Smooth muscle cell (in vitro differentiated cells): ENCODE measurements at regions not wholly inside any gene's neighbourhood (a gene's known extent, or its start where the extent isn't known, plus 50 kb on each side); places are given as distances from the start of the nearest gene placed in this dataset.

Experiments
- DNase-seq: peaks from one replicate; lab custom pipeline; 2025; ENCODE audit not compliant: unreplicated experiment; lab: John Stamatoyannopoulos, UW
- H2AFZ ChIP-seq: fragments of 200-600 bp; sonication (generic); 2 replicates; pipeline ENCODE4 v1.6.0; 2016; ENCODE audit warnings: antibody characterized with exemption, low read depth, mild to moderate bottlenecking
- H3F3A ChIP-seq: fragments of 200-600 bp; sonication (generic); 2 replicates; pipeline ENCODE4 v1.6.0; 2017; ENCODE audit warnings: antibody characterized with exemption, low read depth
- H3K27ac ChIP-seq: fragments of 200-600 bp; sonication (generic); 2 replicates; pipeline ENCODE4 v1.5.1; 2016; ENCODE audit warnings: low read depth, mild to moderate bottlenecking
- H3K27me3 ChIP-seq: fragments of 200-600 bp; sonication (generic); 2 replicates; pipeline ENCODE4 v1.6.1; 2016; ENCODE audit warnings: low read depth, mild to moderate bottlenecking
- H3K36me3 ChIP-seq: fragments of 200-600 bp; sonication (generic); 2 replicates; pipeline ENCODE4 v1.5.1; 2016; ENCODE audit warnings: low read depth
- H3K4me1 ChIP-seq: fragments of 200-600 bp; sonication (generic); 2 replicates; pipeline ENCODE4 v1.5.1; 2016; ENCODE audit warnings: low read depth
- H3K4me2 ChIP-seq: fragments of 200-600 bp; sonication (generic); 2 replicates; pipeline ENCODE4 v1.6.0; 2016; ENCODE audit warnings: mild to moderate bottlenecking
- H3K4me3 ChIP-seq: fragments of 200-600 bp; sonication (generic); 2 replicates; pipeline ENCODE4 v1.5.1; 2016; ENCODE audit warnings: mild to moderate bottlenecking
- H3K79me2 ChIP-seq: fragments of 200-600 bp; sonication (generic); 2 replicates; pipeline ENCODE4 v1.6.0; 2016; ENCODE audit warnings: low read depth, mild to moderate bottlenecking
- H3K9ac ChIP-seq: fragments of 200-600 bp; sonication (generic); 2 replicates; pipeline ENCODE4 v1.6.0; 2016; ENCODE audit warnings: low read depth
- H3K9me3 ChIP-seq: fragments of 200-600 bp; sonication (generic); replicated peaks from 2 replicates; pipeline ENCODE4 v1.5.1; 2016; ENCODE audit warnings: low read depth
- H4K20me1 ChIP-seq: fragments of 200-600 bp; sonication (generic); 2 replicates; pipeline ENCODE4 v1.6.0; 2016; ENCODE audit warnings: low read depth
- WGBS: methylation state at CpG from one replicate; pipeline ENCODE4 v1.1.7; 2016; ENCODE audit warnings: low lambda C conversion rate; 5-methylcytosine and 5-hydroxymethylcytosine counted together
- TF ChIP-seq, protein P1 (sequence below): fragments of 200-600 bp; sonication (generic); IDR thresholded peaks from 2 replicates; pipeline ENCODE4 v1.5.1; 2017; ENCODE audit warnings: borderline replicate concordance, mild to moderate bottlenecking, antibody characterized with exemption; ENCODE audit not compliant: insufficient read depth, poor library complexity, severe bottlenecking

DNA sequence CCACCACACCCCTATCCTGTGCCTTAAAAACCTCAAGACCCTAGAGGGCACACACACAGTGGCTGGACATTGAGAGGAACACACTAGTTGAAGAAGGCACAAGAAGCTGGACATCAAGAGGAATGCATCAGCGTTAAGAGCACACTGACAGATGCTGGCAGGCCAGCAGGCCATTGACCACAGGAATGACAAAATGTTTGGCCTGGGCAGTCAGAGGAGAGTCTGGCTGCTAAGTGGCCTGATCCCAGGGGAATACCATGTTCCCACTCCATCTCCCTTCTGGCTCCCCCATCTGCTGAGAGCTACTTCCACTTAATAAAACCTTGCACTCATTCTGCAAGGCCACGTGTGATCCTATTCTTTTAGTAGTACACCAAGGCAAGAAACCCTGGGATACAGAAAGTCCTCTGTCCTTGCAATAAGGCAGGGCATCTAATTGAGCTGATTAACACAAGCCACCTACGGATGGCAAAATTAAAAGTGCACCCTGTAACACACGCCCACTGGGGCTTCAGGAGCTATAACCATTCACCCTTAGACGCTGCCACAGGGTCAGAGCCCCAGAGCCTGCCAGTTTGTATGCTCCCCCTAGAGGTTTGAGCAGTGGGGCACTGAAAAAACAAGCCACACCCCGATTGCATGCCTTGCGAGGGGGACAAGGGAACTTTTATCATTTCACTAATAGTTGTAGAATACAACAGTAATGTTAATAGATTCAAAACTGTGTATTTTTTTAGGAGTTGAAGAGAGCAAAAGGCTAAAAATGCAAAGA lies 1216.1 kb upstream of the NCAM2 start:
- 78% methylated on average over 7 of the region's 7 CpGs for WGBS
- Histone ChIP-seq H3K36me3 (no peaks in the 10 kb centered on the region), H3K79me2 (no peaks in the 10 kb centered on the region), H2AFZ (no peak overlapping the region), H3K4me3 (no peak overlapping the region), H3K9ac (no peak overlapping the region), H3K27ac (no peak overlapping the region), H3K4me1 (no peaks in the 10 kb centered on the region), H4K20me1 (no peaks in the 10 kb centered on the region), H3K4me2 (no peak overlapping the region), H3F3A (no peaks in the 10 kb centered on the region), H3K9me3 (no peaks in the 10 kb centered on the region), H3K27me3 (no peaks in the 10 kb centered on the region)
- TF ChIP-seq, protein P1, sequence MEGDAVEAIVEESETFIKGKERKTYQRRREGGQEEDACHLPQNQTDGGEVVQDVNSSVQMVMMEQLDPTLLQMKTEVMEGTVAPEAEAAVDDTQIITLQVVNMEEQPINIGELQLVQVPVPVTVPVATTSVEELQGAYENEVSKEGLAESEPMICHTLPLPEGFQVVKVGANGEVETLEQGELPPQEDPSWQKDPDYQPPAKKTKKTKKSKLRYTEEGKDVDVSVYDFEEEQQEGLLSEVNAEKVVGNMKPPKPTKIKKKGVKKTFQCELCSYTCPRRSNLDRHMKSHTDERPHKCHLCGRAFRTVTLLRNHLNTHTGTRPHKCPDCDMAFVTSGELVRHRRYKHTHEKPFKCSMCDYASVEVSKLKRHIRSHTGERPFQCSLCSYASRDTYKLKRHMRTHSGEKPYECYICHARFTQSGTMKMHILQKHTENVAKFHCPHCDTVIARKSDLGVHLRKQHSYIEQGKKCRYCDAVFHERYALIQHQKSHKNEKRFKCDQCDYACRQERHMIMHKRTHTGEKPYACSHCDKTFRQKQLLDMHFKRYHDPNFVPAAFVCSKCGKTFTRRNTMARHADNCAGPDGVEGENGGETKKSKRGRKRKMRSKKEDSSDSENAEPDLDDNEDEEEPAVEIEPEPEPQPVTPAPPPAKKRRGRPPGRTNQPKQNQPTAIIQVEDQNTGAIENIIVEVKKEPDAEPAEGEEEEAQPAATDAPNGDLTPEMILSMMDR = no peak
- no peak for DNase-seq

- Histone ChIP-seq H3K36me3 (no peaks in the 10 kb centered on the region), H3K9ac (no peak overlapping the region), H3K4me1 (no peaks in the 10 kb centered on the region), H3F3A (no peaks in the 10 kb centered on the region), H4K20me1 (no peaks in the 10 kb centered on the region), H3K27ac (no peak overlapping the region), H3K4me3 (no peak overlapping the region), H3K79me2 (no peaks in the 10 kb centered on the region), H3K27me3 (no peaks in the 10 kb centered on the region), H3K9me3 (no peaks in the 10 kb centered on the region), H2AFZ (no peak overlapping the region), H3K4me2 (no peak overlapping the region)
- no peak for DNase-seq
- WGBS = 92% methylated on average over 3 of the region's 3 CpGs
- TF ChIP-seq, protein P1 = no peak
Observed at GRCh38 chr21:19785941-19786340, 1212.3 kb upstream of the NCAM2 start.

DNA sequence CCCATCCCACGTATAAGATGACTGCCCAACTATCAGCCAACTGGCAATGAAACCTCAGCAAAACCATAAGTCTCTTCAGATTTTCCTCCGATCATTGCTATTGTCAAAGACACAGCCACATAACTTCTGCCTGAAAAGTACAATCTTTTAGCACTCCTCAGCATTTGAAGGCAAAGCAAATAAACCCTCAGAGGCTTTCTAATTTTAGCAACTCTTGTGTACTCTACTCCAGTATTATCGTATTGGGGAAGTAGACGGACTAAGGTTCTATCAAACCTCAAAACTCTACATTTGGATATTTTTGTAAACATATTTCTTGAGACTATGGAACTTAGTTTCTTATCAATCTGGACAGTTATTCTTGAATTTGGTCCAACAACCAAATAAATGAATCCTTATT lies 1206.2 kb upstream of the NCAM2 start:
- TF ChIP-seq, protein P1 = no peak
- Histone ChIP-seq H3K4me2 (no peak overlapping the region), H3F3A (no peaks in the 10 kb centered on the region), H4K20me1 (no peaks in the 10 kb centered on the region), H3K27me3 (no peaks in the 10 kb centered on the region), H2AFZ (no peak overlapping the region), H3K79me2 (no peaks in the 10 kb centered on the region), H3K9ac (no peak overlapping the region), H3K4me3 (no peak overlapping the region), H3K36me3 (no peaks in the 10 kb centered on the region), H3K27ac (no peak overlapping the region), H3K4me1 (no peaks in the 10 kb centered on the region), H3K9me3 (no peaks in the 10 kb centered on the region)
- 87% methylated on average over 4 of the region's 4 CpGs for WGBS
- DNase-seq = no peak

DNA sequence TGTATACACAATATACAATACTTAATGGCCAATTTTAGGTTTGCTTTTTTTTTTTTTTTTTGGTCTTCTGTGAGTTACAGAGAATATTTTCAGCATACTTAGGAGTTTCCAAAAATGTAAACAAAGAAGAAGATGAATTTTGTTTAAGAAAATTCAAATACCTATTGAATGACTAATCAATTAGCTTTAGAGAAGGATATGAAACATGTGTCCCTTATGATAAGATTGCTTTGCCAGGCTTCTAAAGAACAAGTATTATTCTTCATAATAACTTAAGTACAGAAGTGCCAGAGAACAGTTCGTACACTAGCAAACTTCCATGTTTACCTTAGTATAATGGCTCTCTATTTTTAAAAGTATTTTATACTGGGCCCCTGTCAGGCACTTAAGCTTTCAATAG lies 1191.0 kb upstream of the NCAM2 start:
- no peak overlapping the region for H3K9ac ChIP-seq
- no peaks in the 10 kb centered on the region for H4K20me1 ChIP-seq
- no peak overlapping the region for H2AFZ ChIP-seq
- H3K27ac ChIP-seq = no peak overlapping the region
- H3K4me2 ChIP-seq = no peak overlapping the region
- H3K79me2 ChIP-seq = no peaks in the 10 kb centered on the region
- TF ChIP-seq, protein P1 = no peak
- no peak overlapping the region for H3K4me3 ChIP-seq
- no peaks in the 10 kb centered on the region for H3K36me3 ChIP-seq
- WGBS = 59% methylated on average over 1 of the region's 1 CpG
- H3K9me3 ChIP-seq = no peaks in the 10 kb centered on the region
- no peaks in the 10 kb centered on the region for H3F3A ChIP-seq
- H3K27me3 ChIP-seq = no peaks in the 10 kb centered on the region
- H3K4me1 ChIP-seq = no peaks in the 10 kb centered on the region
- no peak for DNase-seq
